ENCODE measurements at regions not wholly inside any gene's neighbourhood (a gene's known extent, or its start where the extent isn't known, plus 50 kb on each side); places are given as distances from the start of the nearest gene placed in this dataset.
"Not testable (repeated sequence)": the region's sequence is repeated elsewhere in the genome, so short reads cannot be mapped to it uniquely, and the experiment has no call there.

DNA sequence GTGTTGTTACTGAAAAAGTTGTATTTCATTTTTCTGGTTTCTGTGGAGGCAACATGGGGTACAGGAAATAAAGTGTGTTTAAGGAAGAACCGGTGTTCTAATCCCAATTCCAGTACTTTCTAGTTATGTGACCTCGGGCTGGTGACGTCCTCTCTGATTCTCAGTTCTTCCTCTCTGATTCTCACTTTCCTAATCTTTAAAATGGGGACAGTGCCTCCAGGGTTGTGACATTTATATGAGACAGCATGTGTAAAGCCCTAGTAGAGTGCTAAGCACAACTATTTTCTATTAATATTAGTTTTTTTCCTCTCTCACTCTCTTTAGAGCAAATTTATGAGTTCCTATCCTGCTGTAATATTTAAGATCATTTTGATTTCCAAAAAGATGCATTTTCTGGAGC is 50.9 kb upstream of the PTPDC1 start:
- no peak for DNase-seq

DNA sequence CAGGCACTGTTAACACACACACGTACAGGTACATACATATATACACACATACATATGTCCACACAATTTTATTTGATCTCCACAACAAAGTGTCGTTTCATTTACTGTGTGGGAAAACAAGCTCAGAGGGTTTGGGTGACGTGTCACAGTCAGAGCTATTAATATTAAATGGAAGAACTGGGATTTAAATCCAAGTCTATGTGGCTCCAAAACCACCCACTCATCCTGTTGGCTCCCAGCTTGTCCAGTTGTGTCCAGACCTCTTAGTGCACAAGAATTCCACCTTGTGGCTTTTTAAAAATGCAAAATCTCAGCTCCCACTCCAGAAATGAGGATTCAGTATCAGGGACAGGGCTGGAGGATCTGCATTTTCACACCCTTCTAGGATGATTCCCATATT is 52.3 kb upstream of the PTPDC1 start:
- DNase-seq: no peak

DNA sequence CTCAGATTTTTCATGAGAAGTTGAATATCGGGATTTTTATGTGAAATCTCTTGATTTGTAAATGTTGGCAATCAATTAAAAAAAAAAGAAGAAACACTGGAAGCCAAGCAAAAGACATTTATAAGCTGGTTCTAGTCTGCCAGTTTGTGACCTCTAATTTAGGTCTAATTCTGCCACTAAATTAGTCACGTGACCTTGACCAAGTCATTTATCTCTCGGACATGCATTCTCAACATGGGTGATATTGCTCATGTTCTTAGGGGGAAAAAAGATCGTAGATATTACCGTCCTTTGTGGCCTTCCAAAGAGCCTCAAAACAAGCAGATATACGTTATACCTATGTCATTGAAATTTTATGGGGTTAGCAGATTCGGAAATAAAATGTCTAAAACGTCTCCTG is 52.9 kb upstream of the PTPDC1 start:
- no peak for DNase-seq

DNA sequence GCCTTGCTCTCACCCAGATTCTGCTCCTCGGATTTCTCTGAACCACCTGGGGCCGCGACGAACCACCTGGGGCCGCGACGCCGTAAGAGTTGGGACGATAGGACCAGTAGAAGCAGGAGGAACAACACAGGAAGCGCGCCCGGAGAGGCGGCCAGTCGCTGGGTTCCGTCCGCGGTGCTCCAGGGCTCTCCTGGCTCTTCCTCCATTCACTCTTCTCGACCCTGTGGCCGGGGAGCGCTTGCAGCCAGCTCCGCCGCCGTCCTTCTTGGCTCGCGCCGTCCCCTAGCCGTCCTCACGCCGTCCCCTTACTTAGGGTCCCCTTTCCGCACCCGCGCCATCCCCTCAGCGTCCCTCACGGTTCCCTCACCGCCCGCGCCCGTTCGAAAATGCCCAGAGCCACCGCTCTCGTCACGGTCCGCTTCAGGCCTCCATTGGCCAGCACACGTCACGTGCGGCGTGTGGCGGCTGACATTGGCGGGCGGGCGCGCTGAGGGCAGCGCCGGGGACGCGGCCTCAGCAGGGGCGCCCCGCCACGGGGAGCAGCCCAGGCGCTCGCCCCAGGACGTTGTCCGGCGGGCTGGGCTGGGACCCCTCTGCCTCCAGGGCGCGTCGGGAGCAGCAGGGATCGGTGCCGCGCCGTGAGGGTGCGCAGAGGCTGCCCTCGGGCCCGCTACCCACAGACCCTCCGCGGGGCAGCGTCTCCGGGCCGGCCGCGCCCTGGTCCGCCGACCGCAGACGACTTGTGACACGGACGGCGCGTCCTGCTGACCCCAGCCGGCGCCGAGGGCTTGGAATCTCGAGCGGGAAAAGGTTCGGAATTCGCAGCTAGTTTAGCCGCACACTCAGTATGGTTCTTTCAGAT is 53.7 kb upstream of the PTPDC1 start:
- peak; percentile 88 for DNase-seq

DNA sequence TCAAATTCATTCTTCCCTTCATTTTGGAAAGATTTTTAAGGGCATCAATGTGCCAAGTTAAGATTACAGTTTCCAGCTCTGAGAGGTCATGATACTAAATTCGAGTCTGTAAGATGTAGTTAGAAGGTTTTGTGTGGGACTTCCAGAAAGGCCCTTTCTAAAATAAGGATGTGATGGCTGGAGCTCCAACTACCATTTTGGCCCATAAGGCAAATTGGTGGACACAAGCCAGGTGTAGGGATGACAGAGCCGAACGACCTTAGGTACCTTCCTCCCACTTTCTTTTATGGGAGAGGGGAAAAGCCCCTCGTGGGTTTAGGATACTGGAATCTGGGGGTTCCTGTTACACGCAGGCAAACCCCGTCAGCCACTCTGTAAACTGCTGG is 54.3 kb upstream of the PTPDC1 start:
- DNase-seq: no peak

DNA sequence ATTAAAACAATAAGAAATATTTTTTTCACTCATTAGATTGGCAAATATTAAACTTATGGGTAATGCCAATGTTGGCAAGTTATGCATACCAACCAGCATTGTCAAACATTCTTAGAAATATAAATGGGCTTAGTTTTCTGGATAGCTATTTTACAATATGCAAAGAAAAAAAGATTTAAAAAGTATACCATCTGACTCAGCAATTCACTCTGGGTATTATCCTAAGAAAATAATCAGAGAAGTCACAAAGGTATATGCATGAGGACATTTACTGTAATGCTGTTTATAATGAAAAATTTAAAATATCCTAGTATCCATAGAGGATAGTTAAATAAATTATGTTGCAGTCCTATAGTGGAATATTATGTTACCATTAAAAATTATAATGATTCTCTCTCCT is 57.4 kb upstream of the PTPDC1 start:
- DNase-seq: no peak

DNA sequence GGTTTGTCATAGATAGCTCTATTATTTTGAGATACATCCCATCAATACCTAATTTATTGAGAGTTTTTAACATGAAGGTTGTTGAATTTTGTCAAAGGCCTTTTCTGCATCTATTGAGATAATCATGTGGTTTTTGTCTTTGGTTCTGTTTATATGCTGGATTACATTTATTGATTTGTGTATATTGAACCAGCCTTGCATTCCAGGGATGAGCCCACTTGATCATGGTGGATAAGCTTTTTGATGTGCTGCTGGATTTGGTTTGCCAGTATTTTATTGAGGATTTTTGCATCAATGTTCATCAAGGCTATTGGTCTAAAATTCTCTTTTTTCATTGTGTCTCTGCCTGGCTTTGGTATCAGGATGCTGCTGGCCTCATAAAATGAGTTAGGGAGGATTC is 61.8 kb upstream of the PTPDC1 start:
- DNase-seq: not testable (repeated sequence)

DNA sequence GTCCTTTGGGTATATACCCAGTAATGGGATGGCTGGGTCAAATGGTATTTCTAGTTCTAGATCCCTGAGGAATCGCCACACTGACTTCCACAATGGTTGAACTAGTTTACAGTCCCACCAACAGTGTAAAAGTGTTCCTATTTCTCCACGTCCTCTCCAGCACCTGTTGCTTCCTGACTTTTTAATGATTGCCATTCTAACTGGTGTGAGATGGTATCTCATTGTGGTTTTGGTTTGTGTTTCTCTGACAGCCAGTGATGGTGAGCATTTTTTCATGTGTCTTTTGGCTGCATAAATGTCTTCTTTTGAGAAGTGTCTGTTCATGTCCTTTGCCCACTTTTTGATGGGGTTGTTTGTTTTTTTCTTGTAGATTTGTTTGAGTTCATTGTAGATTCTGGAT is 63.4 kb upstream of the PTPDC1 start:
- DNase-seq: not testable (repeated sequence)

DNA sequence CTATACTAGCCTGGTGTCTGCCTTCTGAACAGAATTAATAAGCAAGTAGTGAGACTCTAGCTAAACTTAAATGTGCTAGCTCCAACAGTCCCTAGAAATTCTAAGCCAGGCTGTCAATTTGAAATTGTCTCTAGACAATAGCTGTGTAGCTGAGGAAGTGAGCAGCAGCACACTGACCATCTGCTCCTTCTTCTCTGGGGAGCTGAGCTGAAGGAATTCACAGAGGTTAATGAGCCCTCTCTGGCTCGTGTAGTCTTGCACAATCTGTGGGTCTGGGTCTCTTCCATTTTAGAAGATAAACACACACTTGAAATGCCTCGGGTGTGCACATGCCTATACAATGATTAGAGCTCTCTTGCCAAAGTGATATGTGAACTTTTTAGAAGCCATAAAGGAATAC is 63.5 kb upstream of the BARX1 start:
- DNase-seq: no peak

DNA sequence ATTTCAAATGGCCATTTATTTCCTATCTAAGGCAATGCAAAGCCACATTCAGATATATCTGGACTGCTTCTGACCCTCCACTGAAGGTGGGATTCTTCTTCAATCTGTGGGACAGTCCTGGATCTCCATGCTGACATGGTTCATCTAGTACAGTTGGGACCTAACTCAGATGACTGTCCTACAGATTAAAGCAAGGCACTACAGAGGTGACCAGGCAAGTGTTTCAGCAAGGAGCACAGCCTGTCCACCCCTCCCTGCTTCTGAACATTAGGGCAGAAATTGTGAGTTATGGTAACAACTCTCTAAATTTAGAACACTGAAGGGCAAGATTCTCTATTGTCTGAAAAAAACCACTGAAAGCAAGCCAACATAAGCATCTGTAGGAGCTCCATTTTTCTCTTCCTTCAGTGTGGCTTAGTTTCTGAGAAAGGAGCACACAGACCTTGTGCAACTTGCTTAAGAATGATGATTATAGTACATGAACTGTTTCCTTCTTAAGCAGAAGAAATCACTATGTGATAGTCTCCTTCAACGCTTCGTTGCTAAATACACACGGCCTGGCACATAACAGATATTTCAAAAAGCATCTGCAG is 62.9 kb upstream of the BARX1 start:
- DNase-seq: no peak

DNA sequence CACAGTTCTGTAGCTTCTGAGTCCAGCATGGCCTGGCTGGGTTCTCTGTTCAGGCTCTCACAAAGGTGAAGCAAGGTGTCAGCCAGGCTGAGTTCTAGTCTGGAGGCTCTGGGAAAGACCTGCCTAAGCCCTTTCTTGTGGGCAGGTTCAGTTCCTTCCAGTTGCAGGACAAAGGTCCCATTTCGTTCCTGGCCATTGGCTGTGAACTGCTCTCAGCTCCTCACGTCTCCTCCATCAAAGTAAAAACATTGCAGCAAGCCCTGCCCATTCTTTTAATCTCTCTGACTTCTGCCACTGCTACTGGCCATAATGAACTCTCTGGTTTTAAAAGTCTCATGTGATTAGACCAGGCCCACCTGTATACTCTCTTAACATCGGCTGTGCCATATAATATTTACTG is 61.6 kb upstream of the BARX1 start:
- DNase-seq: no peak

DNA sequence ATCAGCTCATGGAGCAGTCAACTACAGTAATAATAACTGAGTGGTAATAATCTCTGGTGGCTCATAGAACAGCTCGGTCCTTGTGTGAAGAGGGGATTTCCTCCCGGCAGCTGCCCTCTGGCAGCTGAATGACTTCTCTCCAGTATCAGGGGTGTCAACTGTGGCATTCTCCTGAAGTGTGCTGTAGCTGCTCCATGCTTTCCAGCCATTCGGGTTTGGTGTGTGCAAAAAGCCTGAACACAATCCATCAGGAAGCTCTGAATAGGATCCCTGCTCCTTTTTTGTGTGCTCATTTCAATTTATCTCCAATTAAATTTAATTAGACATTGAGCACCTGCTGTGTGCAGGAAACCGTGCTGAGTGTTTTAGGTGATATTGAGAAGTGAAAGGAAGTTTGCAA is 59.8 kb upstream of the BARX1 start:
- no peak for DNase-seq

DNA sequence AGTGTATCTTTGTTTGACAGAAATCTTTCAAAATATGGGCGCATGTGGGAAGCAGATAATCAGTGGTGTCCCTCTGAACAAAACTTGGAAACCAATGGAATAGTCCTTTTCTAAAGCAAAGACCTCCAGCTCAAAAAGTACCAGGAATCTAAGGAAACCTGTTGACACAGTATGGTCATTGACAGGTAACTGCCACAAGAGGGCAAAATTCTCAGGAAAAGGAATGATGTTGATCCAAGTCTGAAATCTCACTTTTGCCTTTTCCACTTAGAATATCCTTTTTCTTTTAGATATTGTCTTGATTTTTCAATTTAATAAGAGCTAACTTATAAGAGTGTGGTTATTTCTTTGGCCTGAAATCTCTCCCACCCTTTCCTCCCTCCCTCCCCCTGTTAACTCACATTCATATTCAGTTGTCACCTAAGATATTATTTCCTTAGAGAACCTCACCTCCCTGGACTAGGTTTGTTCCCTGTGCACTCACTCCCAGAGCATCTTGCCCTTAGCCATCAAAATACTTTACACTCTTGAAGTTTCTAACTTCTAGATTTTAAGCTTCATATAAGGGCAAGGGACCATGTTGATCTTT is 59.0 kb upstream of the BARX1 start:
- DNase-seq: peak; percentile 33

DNA sequence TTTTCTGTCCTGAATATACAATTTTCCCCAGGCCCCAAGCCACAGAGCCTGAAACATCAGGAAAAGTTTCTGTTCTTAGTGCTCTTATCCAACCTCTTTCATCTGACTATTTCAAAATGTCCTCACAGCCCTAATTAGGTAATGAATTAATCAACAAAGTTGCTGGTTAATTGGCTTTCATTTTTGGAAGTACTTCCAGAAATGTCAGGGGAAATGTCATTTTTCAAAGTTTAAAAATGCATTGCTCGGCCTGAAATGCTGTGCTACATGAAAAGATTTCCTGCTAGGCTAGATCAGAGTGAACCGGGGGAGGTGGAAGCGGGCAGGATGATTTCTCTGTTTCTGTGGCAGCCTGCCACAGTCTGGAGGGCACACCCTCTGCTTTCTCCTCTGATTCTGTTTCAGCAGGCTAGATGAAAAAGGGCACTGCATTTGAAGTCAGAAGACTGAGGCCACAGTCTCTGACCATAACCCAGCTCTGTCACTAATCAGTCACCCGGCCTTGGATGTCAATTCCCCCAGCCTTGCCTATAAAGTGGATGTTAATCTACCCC is 55.9 kb upstream of the BARX1 start:
- no peak for DNase-seq

DNA sequence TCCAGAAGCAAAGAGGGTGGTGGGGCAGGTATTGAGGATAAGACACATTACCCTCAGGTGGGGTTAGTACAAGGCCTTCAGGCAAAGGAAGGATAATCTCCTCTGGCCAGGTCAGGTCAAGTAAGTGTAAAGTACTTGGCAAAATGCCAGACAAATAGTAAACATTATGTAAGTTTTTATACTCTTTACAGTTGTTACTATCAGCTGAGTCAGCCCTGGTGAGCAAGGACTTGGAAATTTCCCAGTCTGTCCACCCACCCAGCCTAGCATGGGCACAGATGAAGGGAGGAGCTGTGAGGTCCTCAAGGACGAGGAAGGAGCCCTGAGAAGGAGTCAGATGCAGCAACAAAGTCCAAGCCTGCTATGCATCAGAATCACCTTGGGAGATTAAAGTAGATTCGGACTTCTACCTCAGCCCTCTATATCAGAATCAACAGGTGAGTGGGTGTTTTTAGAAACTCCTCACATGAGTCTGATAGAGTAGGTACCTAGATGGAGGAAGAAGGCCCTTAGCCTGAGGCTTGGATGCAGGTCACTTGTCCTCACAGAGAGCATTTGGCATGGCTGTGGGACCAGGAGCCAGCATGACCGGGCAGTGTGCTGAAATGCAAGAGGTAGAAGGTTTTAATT is 50.2 kb upstream of the BARX1 start:
- DNase-seq: no peak
